LNCaP clone FGC (cell line): ENCODE measurements at regions not wholly inside any gene's neighbourhood (a gene's known extent, or its start where the extent isn't known, plus 50 kb on each side); places are given as distances from the start of the nearest gene placed in this dataset.

Source experiments
- DNase-seq: peaks from one replicate; pipeline ENCODE4 v3.0.0-alpha.2; 2011; ENCODE audit warnings: low read depth
- H3K4me3 ChIP-seq: 2 replicates; pipeline ENCODE4 v1.5.1; 2011; ENCODE audit warnings: mild to moderate bottlenecking, low read depth, low read length, control low read depth
- CTCF ChIP-seq: IDR thresholded peaks from 2 replicates; pipeline ENCODE4 v1.5.1; 2012; ENCODE audit warnings: mild to moderate bottlenecking; ENCODE audit not compliant: control insufficient read depth, insufficient read depth; ENCODE audit errors: extremely low read depth

GRCh38 chr14:38958589-38958988 lies 144.4 kb downstream of the SEC23A start:
- DNase-seq, result no peak
- no peak for TF ChIP-seq CTCF
- no peak overlapping the region for H3K4me3 ChIP-seq

GRCh38 chr14:38951451-38951850 lies 151.6 kb downstream of the SEC23A start:
- no peak for TF ChIP-seq CTCF
- no peak overlapping the region for H3K4me3 ChIP-seq
- DNase-seq, result no peak

GRCh38 chr14:38950676-38951075 lies 152.4 kb downstream of the SEC23A start:
- no peak for TF ChIP-seq CTCF
- no peak for DNase-seq
- H3K4me3 ChIP-seq, result no peak overlapping the region

- DNase-seq, result no peak
- no peak overlapping the region for H3K4me3 ChIP-seq
- no peak for TF ChIP-seq CTCF
These were observed 154.5 kb downstream of the SEC23A start for GRCh38 chr14:38948576-38948975.

GRCh38 chr14:38948171-38948570 lies 154.9 kb downstream of the SEC23A start:
- DNase-seq, result no peak
- no peak overlapping the region for H3K4me3 ChIP-seq
- no peak for TF ChIP-seq CTCF

GRCh38 chr14:38947343-38947742 lies 155.7 kb downstream of the SEC23A start:
- TF ChIP-seq CTCF, result no peak
- no peak overlapping the region for H3K4me3 ChIP-seq
- no peak for DNase-seq

GRCh38 chr14:38944691-38945090 lies 158.3 kb downstream of the SEC23A start:
- no peak overlapping the region for H3K4me3 ChIP-seq
- no peak for TF ChIP-seq CTCF
- no peak for DNase-seq
